Activated CD4-positive, alpha-beta memory T cell treated with anti-CD3 and anti-CD28 coated beads for 36 hours (primary cell): ENCODE measurements at regions not wholly inside any gene's neighbourhood (a gene's known extent, or its start where the extent isn't known, plus 50 kb on each side); places are given as distances from the start of the nearest gene placed in this dataset.

Experiments used
- CTCF ChIA-PET: fragments of 350-600 bp; sonication (Branson Sonifier 250); formaldehyde crosslinking; loops from one replicate; lab custom pipeline; 2021; ENCODE audit warnings: antibody characterized with exemption, inconsistent platforms; lab: Charles Lee
- POLR2A ChIA-PET: fragments of 350-600 bp; sonication (Branson Sonifier 250); formaldehyde crosslinking; loops from one replicate; lab custom pipeline; 2021; ENCODE audit warnings: antibody characterized with exemption; lab: Charles Lee
- DNase-seq: peaks from one replicate; pipeline ENCODE4 v3.0.0-alpha.2; 2020
- H3K27ac Mint-ChIP-seq: one replicate; pipeline ENCODE4 v1.8.0; 2021; ENCODE audit warnings: mixed read lengths
- H3K27me3 Mint-ChIP-seq: one replicate; pipeline ENCODE4 v1.8.0; 2021; ENCODE audit warnings: mixed read lengths
- H3K36me3 Mint-ChIP-seq: one replicate; pipeline ENCODE4 v1.8.0; 2021; ENCODE audit warnings: mixed read lengths
- H3K4me1 Mint-ChIP-seq: one replicate; pipeline ENCODE4 v1.8.0; 2021; ENCODE audit warnings: low read depth, mixed read lengths
- H3K4me3 Mint-ChIP-seq: one replicate; pipeline ENCODE4 v1.8.0; 2021; ENCODE audit warnings: mild to moderate bottlenecking, mixed read lengths
- H3K9me3 Mint-ChIP-seq: one replicate; pipeline ENCODE4 v1.8.0; 2021; ENCODE audit warnings: mixed read lengths
- intact Hi-C: fragments of 100-400 bp; cut with micrococcal nuclease; formaldehyde crosslinking; loops from one replicate; pipeline ENCODE4 v1.15.1; 2023

GRCh38 chr1:79614106-79614505 is 607.6 kb upstream of the ADGRL4 start:
- Mint-ChIP-seq H3K4me1 (no peaks in the 10 kb centered on the region), H3K36me3 (no peaks in the 10 kb centered on the region), H3K27me3 (no peaks in the 10 kb centered on the region), H3K4me3 (no peak overlapping the region), H3K9me3 (peaks cover 9% of the 10 kb centered on the region), H3K27ac (no peak overlapping the region)
- no peak for DNase-seq
- POLR2A ChIA-PET, result no interaction called here
- intact Hi-C loops, result no loop called here
- CTCF ChIA-PET, result no interaction called here

GRCh38 chr1:79613046-79613445 is 606.5 kb upstream of the ADGRL4 start:
- H3K9me3 Mint-ChIP-seq, result peaks cover 4% of the 10 kb centered on the region
- H3K36me3 Mint-ChIP-seq, result no peaks in the 10 kb centered on the region
- ChIA-PET CTCF (no interaction called here), POLR2A (no interaction called here)
- DNase-seq, result no peak
- no peaks in the 10 kb centered on the region for H3K4me1 Mint-ChIP-seq
- H3K4me3 Mint-ChIP-seq, result no peak overlapping the region
- no peaks in the 10 kb centered on the region for H3K27me3 Mint-ChIP-seq
- no peak overlapping the region for H3K27ac Mint-ChIP-seq
- intact Hi-C loops, result no loop called here

- no peaks in the 10 kb centered on the region for H3K4me1 Mint-ChIP-seq
- DNase-seq, result no peak
- H3K27ac Mint-ChIP-seq, result no peak overlapping the region
- no peak overlapping the region for H3K4me3 Mint-ChIP-seq
- H3K27me3 Mint-ChIP-seq, result no peaks in the 10 kb centered on the region
- ChIA-PET CTCF (no interaction called here), POLR2A (no interaction called here)
- H3K36me3 Mint-ChIP-seq, result no peaks in the 10 kb centered on the region
- peaks cover 4% of the 10 kb centered on the region for H3K9me3 Mint-ChIP-seq
- intact Hi-C loops, result no loop called here
Observed at GRCh38 chr1:79604490-79605198, 598.1 kb upstream of the ADGRL4 start.

- Mint-ChIP-seq H3K27me3 (no peaks in the 10 kb centered on the region), H3K4me1 (no peaks in the 10 kb centered on the region), H3K27ac (no peak overlapping the region), H3K9me3 (peaks cover 4% of the 10 kb centered on the region), H3K36me3 (no peaks in the 10 kb centered on the region), H3K4me3 (no peak overlapping the region)
- no peak for DNase-seq
- ChIA-PET POLR2A (no interaction called here), CTCF (no interaction called here)
- intact Hi-C loops, result no loop called here
Observed at GRCh38 chr1:79603843-79604242, 597.3 kb upstream of the ADGRL4 start.

- Mint-ChIP-seq H3K36me3 (no peaks in the 10 kb centered on the region), H3K9me3 (no peaks in the 10 kb centered on the region), H3K27me3 (no peaks in the 10 kb centered on the region), H3K4me3 (no peak overlapping the region), H3K27ac (no peak overlapping the region), H3K4me1 (no peaks in the 10 kb centered on the region)
- POLR2A ChIA-PET, result no interaction called here
- no peak for DNase-seq
- intact Hi-C loops, result no loop called here
- CTCF ChIA-PET, result no interaction called here
Observed at GRCh38 chr1:79599257-79599656, 592.7 kb upstream of the ADGRL4 start.

GRCh38 chr1:79595931-79596330 is 589.4 kb upstream of the ADGRL4 start:
- Mint-ChIP-seq H3K27ac (no peak overlapping the region), H3K27me3 (no peaks in the 10 kb centered on the region)

GRCh38 chr1:79594121-79594698 is 587.7 kb upstream of the ADGRL4 start:
- intact Hi-C loops, result no loop called here
- no peaks in the 10 kb centered on the region for H3K4me1 Mint-ChIP-seq

More at GRCh38 chr1:79595931-79596330, 589.4 kb upstream of the ADGRL4 start:
- Mint-ChIP-seq H3K4me3 (no peak overlapping the region), H3K36me3 (no peaks in the 10 kb centered on the region), H3K9me3 (peaks cover 2% of the 10 kb centered on the region), H3K4me1 (no peaks in the 10 kb centered on the region)
- DNase-seq, result no peak
- ChIA-PET POLR2A (no interaction called here), CTCF (no interaction called here)
- intact Hi-C loops, result no loop called here

GRCh38 chr1:79592707-79593106 is 586.2 kb upstream of the ADGRL4 start:
- CTCF ChIA-PET, result no interaction called here
- Mint-ChIP-seq H3K4me1 (no peaks in the 10 kb centered on the region), H3K9me3 (peaks cover 2% of the 10 kb centered on the region), H3K36me3 (no peaks in the 10 kb centered on the region), H3K27ac (no peak overlapping the region), H3K27me3 (no peaks in the 10 kb centered on the region), H3K4me3 (no peak overlapping the region)
- intact Hi-C loops, result no loop called here
- no peak for DNase-seq
- POLR2A ChIA-PET, result no interaction called here

More at GRCh38 chr1:79594121-79594698, 587.7 kb upstream of the ADGRL4 start:
- Mint-ChIP-seq H3K27me3 (no peaks in the 10 kb centered on the region), H3K27ac (no peak overlapping the region), H3K36me3 (no peaks in the 10 kb centered on the region), H3K4me3 (no peak overlapping the region), H3K9me3 (peaks cover 2% of the 10 kb centered on the region)
- ChIA-PET POLR2A (no interaction called here), CTCF (no interaction called here)
- no peak for DNase-seq

- intact Hi-C loops, result no loop called here
- Mint-ChIP-seq H3K9me3 (peaks cover 2% of the 10 kb centered on the region), H3K4me3 (no peak overlapping the region), H3K4me1 (no peaks in the 10 kb centered on the region), H3K27me3 (no peaks in the 10 kb centered on the region), H3K27ac (no peak overlapping the region), H3K36me3 (no peaks in the 10 kb centered on the region)
- DNase-seq, result no peak
- CTCF ChIA-PET, result no interaction called here
- POLR2A ChIA-PET, result no interaction called here
Observed at GRCh38 chr1:79588719-79589118, 582.2 kb upstream of the ADGRL4 start.

- CTCF ChIA-PET, result no interaction called here
- H3K36me3 Mint-ChIP-seq, result no peaks in the 10 kb centered on the region
- intact Hi-C loops, result no loop called here
- peaks cover 2% of the 10 kb centered on the region for H3K9me3 Mint-ChIP-seq
- no peak overlapping the region for H3K27ac Mint-ChIP-seq
- H3K4me3 Mint-ChIP-seq, result no peak overlapping the region
- no peaks in the 10 kb centered on the region for H3K4me1 Mint-ChIP-seq
- no peaks in the 10 kb centered on the region for H3K27me3 Mint-ChIP-seq
- POLR2A ChIA-PET, result no interaction called here
- no peak for DNase-seq
Observed at GRCh38 chr1:79587229-79587628, 580.7 kb upstream of the ADGRL4 start.

- H3K36me3 Mint-ChIP-seq, result no peaks in the 10 kb centered on the region
- intact Hi-C loops, result no loop called here
- H3K9me3 Mint-ChIP-seq, result peaks cover 2% of the 10 kb centered on the region
- H3K27me3 Mint-ChIP-seq, result no peaks in the 10 kb centered on the region
- ChIA-PET CTCF (no interaction called here), POLR2A (no interaction called here)
- no peaks in the 10 kb centered on the region for H3K4me1 Mint-ChIP-seq
- no peak for DNase-seq
- no peak overlapping the region for H3K27ac Mint-ChIP-seq
- no peak overlapping the region for H3K4me3 Mint-ChIP-seq
Observed at GRCh38 chr1:79585801-79586200, 579.3 kb upstream of the ADGRL4 start.

GRCh38 chr1:79575424-79575823 is 568.9 kb upstream of the ADGRL4 start:
- DNase-seq, result no peak
- H3K4me1 Mint-ChIP-seq, result no peaks in the 10 kb centered on the region
- no peaks in the 10 kb centered on the region for H3K36me3 Mint-ChIP-seq
- H3K9me3 Mint-ChIP-seq, result no peaks in the 10 kb centered on the region
- no peak overlapping the region for H3K4me3 Mint-ChIP-seq
- ChIA-PET POLR2A (no interaction called here), CTCF (no interaction called here)
- no peak overlapping the region for H3K27ac Mint-ChIP-seq
- intact Hi-C loops, result no loop called here
- no peaks in the 10 kb centered on the region for H3K27me3 Mint-ChIP-seq

GRCh38 chr1:79568411-79568810 is 561.9 kb upstream of the ADGRL4 start:
- Mint-ChIP-seq H3K27ac (no peak overlapping the region), H3K36me3 (no peaks in the 10 kb centered on the region), H3K4me3 (no peak overlapping the region), H3K27me3 (no peaks in the 10 kb centered on the region), H3K9me3 (no peaks in the 10 kb centered on the region), H3K4me1 (no peaks in the 10 kb centered on the region)
- POLR2A ChIA-PET, result no interaction called here
- intact Hi-C loops, result no loop called here
- DNase-seq, result no peak
- CTCF ChIA-PET, result no interaction called here
